ENCODE measurements at regions not wholly inside any gene's neighbourhood (a gene's known extent, or its start where the extent isn't known, plus 50 kb on each side); places are given as distances from the start of the nearest gene placed in this dataset.

GRCh38 chr6:6801635-6802218 lies 213.2 kb downstream of the LY86 start:
- no peak for TF ChIP-seq CTCF (IDR thresholded peaks at IDR 0.05)
- no peak for TF ChIP-seq POLR2A (IDR thresholded peaks at IDR 0.05)

Data from heart left ventricle (tissue), 13 donors.